ENCODE measurements at regions not wholly inside any gene's neighbourhood (a gene's known extent, or its start where the extent isn't known, plus 50 kb on each side); places are given as distances from the start of the nearest gene placed in this dataset.

DNA sequence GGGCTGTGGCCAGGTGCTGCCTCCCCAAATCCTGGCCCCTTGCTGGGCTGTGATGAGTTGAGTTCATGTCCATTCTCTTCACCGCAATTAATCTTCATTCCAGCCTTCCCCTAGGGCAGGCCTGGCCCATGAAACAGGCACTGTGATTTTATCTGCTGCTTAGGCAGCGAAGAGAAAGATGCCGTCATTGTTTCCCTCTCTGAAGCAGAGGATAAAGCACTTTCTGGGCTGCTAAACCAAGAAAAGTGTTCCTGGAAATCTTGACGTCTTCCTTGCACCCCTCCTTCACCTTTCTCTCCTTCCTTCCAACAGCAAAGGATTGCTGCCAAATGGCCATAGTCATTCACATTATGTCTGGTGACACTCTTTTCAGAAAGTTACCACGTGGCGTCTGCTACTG lies 265.9 kb downstream of the ZEB1 start:
- H3K4me3 ChIP-seq: no peak overlapping the region
- H3K27ac Mint-ChIP-seq: no peak overlapping the region
- H3K9me2 ChIP-seq (ENCODE audit: insufficient read depth): 0 out of 2 replicates have a peak, but pooled peaks cover 3% of the 10 kb centered on the region
- H3K36me3 Mint-ChIP-seq (ENCODE audit: low read depth): no peaks in the 10 kb centered on the region; the same call in 2 of the 3 replicates
- no peak overlapping the region for H3K27ac ChIP-seq (ENCODE audit: low read depth)
- 0 out of 3 replicates have a peak, but pooled peaks cover 3% of the 10 kb centered on the region for H3K9me3 Mint-ChIP-seq
- H3F3A ChIP-seq (replicated peaks; ENCODE audit: low read depth): no peaks in the 10 kb centered on the region
- no peak overlapping the region for H3K4me3 Mint-ChIP-seq
- H4K20me1 ChIP-seq (replicated peaks; ENCODE audit: insufficient read depth): no peaks in the 10 kb centered on the region
- no peak overlapping the region for H3K4me2 ChIP-seq
- peaks cover 11% of the 10 kb centered on the region for H3K4me1 ChIP-seq (ENCODE audit: insufficient read depth)
- peak overlapping the region; percentile 76; the same call in 1 of the 2 replicates for H2AFZ ChIP-seq
- peaks cover 11% of the 10 kb centered on the region for H3K27me3 Mint-ChIP-seq (ENCODE audit: insufficient read depth, low read depth, poor library complexity)
- no peaks in the 10 kb centered on the region for H3K36me3 ChIP-seq (ENCODE audit: insufficient read depth)
- no peak for DNase-seq (ENCODE audit: low spot score)
- peaks cover 17% of the 10 kb centered on the region for H3K4me1 Mint-ChIP-seq
- no peak for ATAC-seq
- no peaks in the 10 kb centered on the region for H3K27me3 ChIP-seq (ENCODE audit: insufficient read depth)
- no peak for TF ChIP-seq NANOG (IDR thresholded peaks at IDR 0.05; ENCODE audit: borderline replicate concordance)
- TF ChIP-seq ZNF462 (CRISPR knock-in tag; IDR thresholded peaks at IDR 0.05): no peak
- no peak for TF ChIP-seq EZH2phosphoT487 (IDR thresholded peaks at IDR 0.05; ENCODE audit: unreplicated experiment)
- TF ChIP-seq POLR2AphosphoS5 (IDR thresholded peaks at IDR 0.05; ENCODE audit: low read depth): no peak
- TF ChIP-seq JUNB (IDR thresholded peaks at IDR 0.05; ENCODE audit: unreplicated experiment): no peak
- TF ChIP-seq CTCF (conservative IDR thresholded peaks at IDR 0.05; ENCODE audit: low read depth in 2 of 2): no peak
- TF ChIP-seq, protein P1, sequence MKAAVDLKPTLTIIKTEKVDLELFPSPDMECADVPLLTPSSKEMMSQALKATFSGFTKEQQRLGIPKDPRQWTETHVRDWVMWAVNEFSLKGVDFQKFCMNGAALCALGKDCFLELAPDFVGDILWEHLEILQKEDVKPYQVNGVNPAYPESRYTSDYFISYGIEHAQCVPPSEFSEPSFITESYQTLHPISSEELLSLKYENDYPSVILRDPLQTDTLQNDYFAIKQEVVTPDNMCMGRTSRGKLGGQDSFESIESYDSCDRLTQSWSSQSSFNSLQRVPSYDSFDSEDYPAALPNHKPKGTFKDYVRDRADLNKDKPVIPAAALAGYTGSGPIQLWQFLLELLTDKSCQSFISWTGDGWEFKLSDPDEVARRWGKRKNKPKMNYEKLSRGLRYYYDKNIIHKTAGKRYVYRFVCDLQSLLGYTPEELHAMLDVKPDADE (IDR thresholded peaks at IDR 0.05): no peak
- TF ChIP-seq STAT1 (IDR thresholded peaks at IDR 0.05; ENCODE audit: unreplicated experiment): no peak
- no peak for TF ChIP-seq ZNF114 (CRISPR knock-in tag; IDR thresholded peaks at IDR 0.05)
- TF ChIP-seq ZNF331 (CRISPR knock-in tag; IDR thresholded peaks at IDR 0.05; ENCODE audit: low read depth): no peak
- TF ChIP-seq, protein P2, sequence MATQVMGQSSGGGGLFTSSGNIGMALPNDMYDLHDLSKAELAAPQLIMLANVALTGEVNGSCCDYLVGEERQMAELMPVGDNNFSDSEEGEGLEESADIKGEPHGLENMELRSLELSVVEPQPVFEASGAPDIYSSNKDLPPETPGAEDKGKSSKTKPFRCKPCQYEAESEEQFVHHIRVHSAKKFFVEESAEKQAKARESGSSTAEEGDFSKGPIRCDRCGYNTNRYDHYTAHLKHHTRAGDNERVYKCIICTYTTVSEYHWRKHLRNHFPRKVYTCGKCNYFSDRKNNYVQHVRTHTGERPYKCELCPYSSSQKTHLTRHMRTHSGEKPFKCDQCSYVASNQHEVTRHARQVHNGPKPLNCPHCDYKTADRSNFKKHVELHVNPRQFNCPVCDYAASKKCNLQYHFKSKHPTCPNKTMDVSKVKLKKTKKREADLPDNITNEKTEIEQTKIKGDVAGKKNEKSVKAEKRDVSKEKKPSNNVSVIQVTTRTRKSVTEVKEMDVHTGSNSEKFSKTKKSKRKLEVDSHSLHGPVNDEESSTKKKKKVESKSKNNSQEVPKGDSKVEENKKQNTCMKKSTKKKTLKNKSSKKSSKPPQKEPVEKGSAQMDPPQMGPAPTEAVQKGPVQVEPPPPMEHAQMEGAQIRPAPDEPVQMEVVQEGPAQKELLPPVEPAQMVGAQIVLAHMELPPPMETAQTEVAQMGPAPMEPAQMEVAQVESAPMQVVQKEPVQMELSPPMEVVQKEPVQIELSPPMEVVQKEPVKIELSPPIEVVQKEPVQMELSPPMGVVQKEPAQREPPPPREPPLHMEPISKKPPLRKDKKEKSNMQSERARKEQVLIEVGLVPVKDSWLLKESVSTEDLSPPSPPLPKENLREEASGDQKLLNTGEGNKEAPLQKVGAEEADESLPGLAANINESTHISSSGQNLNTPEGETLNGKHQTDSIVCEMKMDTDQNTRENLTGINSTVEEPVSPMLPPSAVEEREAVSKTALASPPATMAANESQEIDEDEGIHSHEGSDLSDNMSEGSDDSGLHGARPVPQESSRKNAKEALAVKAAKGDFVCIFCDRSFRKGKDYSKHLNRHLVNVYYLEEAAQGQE (IDR thresholded peaks at IDR 0.05; ENCODE audit: unreplicated experiment): no peak
- TF ChIP-seq CREB1 (CRISPR knock-in tag; IDR thresholded peaks at IDR 0.05; ENCODE audit: low read depth): no peak
- no peak for TF ChIP-seq EZH2 (IDR thresholded peaks at IDR 0.05; ENCODE audit: low read depth, unreplicated experiment)
- H3K79me2 ChIP-seq (replicated peaks; ENCODE audit: insufficient read depth): no peaks in the 10 kb centered on the region

Data from GM23338 (cell line).